Stomach (tissue), 4 donors: ENCODE measurements at regions not wholly inside any gene's neighbourhood (a gene's known extent, or its start where the extent isn't known, plus 50 kb on each side); places are given as distances from the start of the nearest gene placed in this dataset.

Experiments used
- CTCF ChIP-seq, 7 experiments: fragments of 450-650 bp in 4 of 7; fragments of 200-600 bp in 3 of 7; sonication (generic) in 3 of 7; IDR thresholded peaks; one replicate each; pipeline ENCODE4 v1.5.1; 2016 to 2019; ENCODE audit warnings: antibody characterized with exemption in 7 of 7, control low read depth in 2 of 7, mild to moderate bottlenecking in 1 of 7
- EP300 ChIP-seq: sonication (generic); formaldehyde crosslinking; IDR thresholded peaks from one replicate; pipeline ENCODE4 v1.6.1; 2017; ENCODE audit warnings: antibody characterized with exemption
- POLR2A ChIP-seq, 4 donors: fragments of 450-650 bp; IDR thresholded peaks; one replicate each; pipeline ENCODE4 v1.6.1; 2016; ENCODE audit warnings: antibody characterized with exemption in 4 of 4, control low read depth in 2 of 4, mild to moderate bottlenecking in 1 of 4, moderate library complexity in 1 of 4

GRCh38 chr16:49926941-49927340 is 71.0 kb upstream of the ZNF423 start:
- no peak for TF ChIP-seq CTCF (IDR thresholded peaks at IDR 0.05)
- TF ChIP-seq EP300, result no peak
- TF ChIP-seq POLR2A (IDR thresholded peaks at IDR 0.05), result no peak
